HG03097 (cell line): ENCODE measurements at regions not wholly inside any gene's neighbourhood (a gene's known extent, or its start where the extent isn't known, plus 50 kb on each side); places are given as distances from the start of the nearest gene placed in this dataset.

Source experiments
- ATAC-seq: cut with Tn5 transposase; IDR thresholded peaks from one replicate; pipeline ENCODE4 v1.9.1; 2021; ENCODE audit not compliant: unreplicated experiment, low FRiP score

DNA sequence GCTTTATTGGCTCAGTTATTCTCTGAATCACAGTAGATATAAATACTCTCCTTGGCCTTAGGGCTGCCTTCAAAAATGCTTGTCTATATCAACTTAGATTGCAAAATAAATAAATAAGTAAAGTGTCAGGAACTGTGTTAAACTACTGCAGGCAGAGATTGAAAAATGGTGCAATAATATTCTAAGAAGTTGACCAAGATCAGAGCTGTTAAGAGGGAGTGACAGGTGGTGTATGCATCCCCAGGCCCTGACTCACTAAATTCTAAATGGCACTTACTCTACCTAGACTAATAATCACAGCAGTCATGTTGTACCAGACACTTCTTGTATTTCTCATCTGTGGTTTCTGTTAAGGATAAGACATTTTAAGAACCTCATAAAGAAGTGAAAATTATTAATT lies 235.1 kb upstream of the SPOCK3 start:
- no peak for ATAC-seq

DNA sequence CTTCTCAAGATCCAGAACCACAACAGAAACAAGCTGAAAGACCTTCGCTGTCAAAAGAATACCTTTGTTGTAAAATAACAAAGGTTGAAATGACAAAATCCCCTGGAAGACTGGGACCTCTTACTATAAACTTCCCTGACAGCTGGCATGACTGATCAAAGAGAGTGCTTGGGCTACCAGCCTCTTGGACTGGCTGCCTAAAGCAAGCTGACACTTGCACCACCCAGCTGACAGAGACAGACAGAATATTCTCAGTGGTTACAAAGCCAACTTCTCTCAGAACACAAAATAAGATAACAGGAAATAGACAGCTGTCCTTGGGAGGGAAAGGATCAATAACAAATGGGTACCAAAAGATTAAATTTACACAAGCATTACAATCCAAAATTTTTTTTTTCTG lies 241.7 kb upstream of the SPOCK3 start:
- ATAC-seq: no peak

DNA sequence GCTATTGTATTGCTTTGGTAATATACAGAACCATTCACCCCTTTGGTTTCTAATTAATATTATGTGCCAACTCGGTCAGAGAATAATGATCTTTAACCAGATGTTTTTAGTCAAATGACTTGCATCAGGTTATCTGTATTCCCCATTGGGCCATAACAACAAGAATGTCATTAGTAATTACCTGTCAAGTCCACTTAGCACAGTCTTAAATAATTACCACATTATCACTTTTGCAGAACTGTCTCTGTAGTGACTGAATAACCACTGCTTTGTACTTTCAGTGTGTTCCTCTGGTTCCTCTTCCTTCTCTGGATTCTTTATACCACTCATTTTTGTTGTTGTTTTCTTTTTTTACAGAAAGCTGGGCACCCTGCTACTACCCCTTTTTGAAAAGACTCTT lies 257.7 kb upstream of the SPOCK3 start:
- ATAC-seq: no peak

GRCh38 chr4:167509551-167509950 lies 275.3 kb upstream of the SPOCK3 start:
- no peak for ATAC-seq

- ATAC-seq: no peak
Measured at GRCh38 chr4:167524091-167524490, 289.8 kb upstream of the SPOCK3 start.

- no peak for ATAC-seq
Measured at GRCh38 chr4:167537761-167538160, 303.5 kb upstream of the SPOCK3 start.

GRCh38 chr4:167541286-167541685 lies 307.0 kb upstream of the SPOCK3 start:
- ATAC-seq: no peak

DNA sequence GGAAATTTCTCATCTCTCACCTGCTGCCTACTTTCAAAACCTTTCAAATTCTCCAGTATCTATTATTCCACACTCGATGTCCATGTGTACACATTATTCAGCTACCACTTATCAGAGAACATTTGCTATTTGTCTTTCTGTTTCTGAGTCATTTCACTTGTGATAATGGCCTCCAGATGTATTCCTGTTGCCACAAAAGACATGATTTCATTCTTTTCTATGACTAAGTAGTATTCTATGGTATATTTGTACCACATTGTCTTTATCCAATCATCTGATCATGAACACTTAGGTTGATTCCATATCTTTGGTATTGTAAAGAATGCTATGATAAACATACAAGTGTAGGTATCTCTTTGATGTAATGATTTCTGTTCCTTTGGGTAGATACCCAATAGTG lies 310.1 kb upstream of the SPOCK3 start:
- ATAC-seq: no peak

DNA sequence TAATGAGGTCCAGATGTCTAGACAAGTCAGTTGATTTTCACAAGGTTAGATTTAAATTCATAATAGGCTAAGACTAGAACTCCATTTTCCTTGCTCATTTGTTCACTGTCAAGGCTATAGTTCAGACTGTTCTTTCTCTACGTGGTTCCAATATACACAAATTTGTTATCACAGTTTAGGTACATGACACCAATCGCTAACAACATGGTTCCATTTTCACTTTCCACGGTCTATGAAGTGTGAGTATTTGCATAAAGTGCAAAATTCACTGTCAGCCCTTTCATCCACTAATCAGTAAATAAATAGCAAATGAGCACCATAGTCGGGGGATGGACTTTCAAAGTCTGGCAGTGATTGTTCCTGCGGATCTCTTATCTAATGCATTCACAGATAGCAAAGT lies 315.7 kb upstream of the SPOCK3 start:
- no peak for ATAC-seq

- peak; percentile 76 for ATAC-seq
Measured at GRCh38 chr4:167555338-167556022, 321.2 kb upstream of the SPOCK3 start.

- no peak for ATAC-seq
Measured at GRCh38 chr4:167578906-167579305, 344.6 kb upstream of the SPOCK3 start.

DNA sequence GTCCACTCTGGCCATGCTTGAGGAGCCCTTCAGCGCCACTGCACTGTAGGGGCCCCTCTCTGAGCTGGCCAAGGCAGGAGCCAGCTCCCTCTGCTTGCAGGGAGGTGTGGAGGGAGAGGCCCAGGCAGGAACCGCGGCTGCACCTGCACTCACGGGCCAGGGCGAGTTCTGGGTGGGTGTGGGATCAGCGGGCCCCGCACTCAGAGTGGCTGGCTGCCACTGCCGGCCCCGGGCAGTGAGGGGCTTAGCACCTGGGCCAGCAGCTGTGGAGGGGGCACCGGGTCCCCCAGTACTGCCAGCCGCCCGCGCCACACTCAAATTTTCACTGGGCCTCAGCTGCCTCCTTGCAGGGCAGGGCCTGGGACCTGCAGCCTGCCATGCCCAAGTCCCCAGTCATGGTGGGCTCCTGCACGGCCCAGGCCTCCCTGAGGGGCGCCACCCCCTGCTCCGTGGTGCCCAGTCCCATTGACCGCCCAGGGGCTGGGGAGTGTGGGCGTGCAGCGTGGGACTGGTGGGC lies 347.2 kb upstream of the SPOCK3 start:
- no peak for ATAC-seq

DNA sequence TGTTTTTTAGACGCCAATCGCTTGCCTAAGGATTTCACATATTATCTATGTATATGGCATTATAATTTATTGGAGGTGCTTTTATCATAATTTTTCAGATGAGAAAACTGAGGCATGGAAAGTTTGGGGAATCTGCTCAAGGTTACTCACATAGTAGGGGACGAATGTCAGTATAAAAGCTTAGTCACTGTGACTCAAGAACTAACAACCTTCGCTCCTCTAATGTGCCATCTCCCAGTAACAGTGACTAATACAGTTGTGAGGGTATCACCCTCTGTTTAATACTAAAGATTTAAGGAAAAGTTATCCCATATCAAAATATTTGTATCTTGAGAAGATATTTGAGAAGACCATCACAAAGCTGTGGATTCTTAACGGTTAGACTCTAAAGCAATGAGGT lies 353.1 kb upstream of the SPOCK3 start:
- ATAC-seq: no peak

- ATAC-seq: no peak
Measured at GRCh38 chr4:167595898-167596297, 361.6 kb upstream of the SPOCK3 start.

DNA sequence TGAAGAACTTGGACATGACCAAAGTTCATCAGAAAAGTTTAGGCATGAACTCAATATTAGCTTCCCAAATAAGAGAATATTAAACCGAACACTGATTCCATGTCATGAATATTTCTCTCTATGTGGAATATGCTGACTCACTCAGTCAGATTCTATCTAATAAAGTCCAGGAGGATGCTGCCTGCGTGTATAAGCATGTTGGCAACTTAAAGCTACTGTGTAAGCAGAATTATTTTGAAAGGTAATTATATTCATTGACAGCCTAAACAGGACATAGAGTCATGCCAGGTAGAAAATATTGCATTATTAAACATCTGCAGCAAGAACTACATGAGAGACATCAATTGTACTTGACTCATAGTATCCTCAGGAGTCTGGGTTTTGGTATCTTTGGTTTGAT lies 367.9 kb upstream of the SPOCK3 start:
- ATAC-seq: no peak

- ATAC-seq: no peak
Measured at GRCh38 chr4:167606551-167606950, 372.3 kb upstream of the SPOCK3 start.

GRCh38 chr4:167613381-167613780 lies 379.1 kb upstream of the SPOCK3 start:
- ATAC-seq: no peak

- ATAC-seq: no peak
Measured at GRCh38 chr4:167614866-167615265, 380.6 kb upstream of the SPOCK3 start.

DNA sequence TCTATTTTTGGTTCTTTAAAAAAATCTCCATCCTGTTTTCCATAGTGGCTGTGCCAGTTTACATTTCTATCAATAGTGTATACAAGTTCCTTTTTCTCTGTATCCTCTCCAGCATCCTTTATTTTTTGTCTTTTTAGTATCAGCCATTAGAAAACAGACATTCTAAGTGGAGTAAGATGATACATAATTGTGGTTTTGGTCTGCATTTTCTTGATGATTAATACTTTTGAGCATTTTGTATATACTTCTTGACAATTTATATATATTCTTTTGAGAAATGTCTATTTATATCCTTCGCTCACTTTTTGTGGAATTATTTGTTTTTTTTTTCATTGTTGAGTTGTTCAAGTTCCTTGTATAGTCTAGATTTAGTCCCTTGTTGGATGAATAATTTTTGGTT lies 382.2 kb upstream of the SPOCK3 start:
- no peak for ATAC-seq

GRCh38 chr4:167622481-167623240 lies 388.4 kb upstream of the SPOCK3 start:
- ATAC-seq: peak; percentile 94

DNA sequence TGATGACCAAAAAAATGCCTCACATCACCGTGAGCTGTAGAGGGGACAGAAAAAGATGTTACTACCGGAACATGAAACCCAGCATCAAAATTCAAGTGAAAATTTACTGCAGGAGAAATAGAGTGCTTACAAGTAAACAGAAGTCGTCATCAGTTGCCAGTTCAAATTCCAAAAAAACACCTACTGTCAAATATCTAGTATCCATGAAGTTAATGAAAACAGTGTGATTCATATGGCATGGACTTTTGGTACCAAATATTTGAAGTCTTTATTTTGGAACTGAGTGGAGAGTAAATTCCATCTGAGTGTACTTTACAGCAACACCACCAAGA lies 388.9 kb upstream of the SPOCK3 start:
- no peak for ATAC-seq

DNA sequence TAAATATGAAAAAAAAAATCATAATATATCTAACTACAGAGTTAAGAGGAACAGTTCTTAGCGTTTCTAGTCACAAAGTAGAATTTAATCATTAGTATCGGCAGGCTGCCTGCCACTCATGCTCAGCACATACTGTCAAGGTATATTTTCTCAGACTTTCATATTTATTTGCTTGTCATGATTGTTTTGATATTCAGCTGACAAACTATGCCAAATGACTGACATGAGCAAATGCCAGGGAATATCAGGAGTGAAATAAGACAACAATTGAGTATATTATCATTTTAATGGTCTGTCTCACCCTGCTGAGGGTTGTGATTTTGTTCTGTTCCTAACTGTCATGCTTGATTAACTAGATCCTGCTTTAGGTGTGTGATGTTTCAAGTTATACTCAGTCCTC lies 395.0 kb upstream of the SPOCK3 start:
- ATAC-seq: no peak
